ENCODE measurements at regions not wholly inside any gene's neighbourhood (a gene's known extent, or its start where the extent isn't known, plus 50 kb on each side); places are given as distances from the start of the nearest gene placed in this dataset.
A peak's percentile ranks its signal among the peaks of the same experiment; 100 is the strongest.
"Not testable (repeated sequence)": the region's sequence is repeated elsewhere in the genome, so short reads cannot be mapped to it uniquely, and the experiment has no call there.

GRCh38 chr17:6373599-6373998 lies 61.3 kb downstream of the AIPL1 start:
- WGBS (ENCODE audit: insufficient coverage, insufficient read length), result no CpG with 5 or more reads among the region's 4 CpGs
- H3K27me3 ChIP-seq (ENCODE audit: control insufficient read depth, insufficient read depth, low read length); H3K4me3 ChIP-seq (ENCODE audit: low read length); H3K4me1 ChIP-seq (ENCODE audit: control insufficient read depth, insufficient read depth, low read length); H3K36me3 ChIP-seq (ENCODE audit: control insufficient read depth, insufficient read depth, low read length); H3K27ac ChIP-seq (ENCODE audit: low read length); DNase-seq (ENCODE audit: low read depth, low spot score); H3K9me3 ChIP-seq (ENCODE audit: control insufficient read depth, insufficient read depth, low read length): not testable (repeated sequence)

- DNase-seq (ENCODE audit: low read depth, low spot score), result no peak
- WGBS (ENCODE audit: insufficient coverage, insufficient read length), result no CpG with 5 or more reads among the region's 2 CpGs
- H3K36me3 ChIP-seq (ENCODE audit: control insufficient read depth, insufficient read depth, low read length), result no peaks in the 10 kb centered on the region
- no peak overlapping the region for H3K27ac ChIP-seq (ENCODE audit: low read length)
- no peaks in the 10 kb centered on the region for H3K27me3 ChIP-seq (ENCODE audit: control insufficient read depth, insufficient read depth, low read length)
- no peaks in the 10 kb centered on the region for H3K4me1 ChIP-seq (ENCODE audit: control insufficient read depth, insufficient read depth, low read length)
- no peak overlapping the region for H3K4me3 ChIP-seq (ENCODE audit: low read length)
- H3K9me3 ChIP-seq (ENCODE audit: control insufficient read depth, insufficient read depth, low read length), result no peaks in the 10 kb centered on the region
These were observed 68.7 kb downstream of the AIPL1 start for GRCh38 chr17:6366221-6366666.

- no peaks in the 10 kb centered on the region for H3K9me3 ChIP-seq (ENCODE audit: control insufficient read depth, insufficient read depth, low read length)
- DNase-seq (ENCODE audit: low read depth, low spot score), result no peak
- no peaks in the 10 kb centered on the region for H3K36me3 ChIP-seq (ENCODE audit: control insufficient read depth, insufficient read depth, low read length)
- H3K4me1 ChIP-seq (ENCODE audit: control insufficient read depth, insufficient read depth, low read length), result no peaks in the 10 kb centered on the region
- WGBS (ENCODE audit: insufficient coverage, insufficient read length), result no CpG with 5 or more reads among the region's 13 CpGs
- H3K27me3 ChIP-seq (ENCODE audit: control insufficient read depth, insufficient read depth, low read length), result no peaks in the 10 kb centered on the region
- no peak overlapping the region for H3K27ac ChIP-seq (ENCODE audit: low read length)
- no peak overlapping the region for H3K4me3 ChIP-seq (ENCODE audit: low read length)
These were observed 69.5 kb downstream of the AIPL1 start for GRCh38 chr17:6365200-6365943.

- WGBS (ENCODE audit: insufficient coverage, insufficient read length), result no CpG with 5 or more reads among the region's 5 CpGs
- DNase-seq (ENCODE audit: low read depth, low spot score), result peak; percentile 29
- H3K36me3 ChIP-seq (ENCODE audit: control insufficient read depth, insufficient read depth, low read length), result no peaks in the 10 kb centered on the region
- H3K4me3 ChIP-seq (ENCODE audit: low read length), result no peak overlapping the region
- H3K4me1 ChIP-seq (ENCODE audit: control insufficient read depth, insufficient read depth, low read length), result no peaks in the 10 kb centered on the region
- no peaks in the 10 kb centered on the region for H3K9me3 ChIP-seq (ENCODE audit: control insufficient read depth, insufficient read depth, low read length)
- no peaks in the 10 kb centered on the region for H3K27me3 ChIP-seq (ENCODE audit: control insufficient read depth, insufficient read depth, low read length)
- no peak overlapping the region for H3K27ac ChIP-seq (ENCODE audit: low read length)
These were observed 73.2 kb downstream of the AIPL1 start for GRCh38 chr17:6361733-6362132.

- no peak for DNase-seq (ENCODE audit: low read depth, low spot score)
- H3K27me3 ChIP-seq (ENCODE audit: control insufficient read depth, insufficient read depth, low read length), result no peaks in the 10 kb centered on the region
- no peaks in the 10 kb centered on the region for H3K4me1 ChIP-seq (ENCODE audit: control insufficient read depth, insufficient read depth, low read length)
- H3K4me3 ChIP-seq (ENCODE audit: low read length), result no peak overlapping the region
- H3K9me3 ChIP-seq (ENCODE audit: control insufficient read depth, insufficient read depth, low read length), result no peaks in the 10 kb centered on the region
- WGBS (ENCODE audit: insufficient coverage, insufficient read length), result no CpG with 5 or more reads among the region's 3 CpGs
- no peak overlapping the region for H3K27ac ChIP-seq (ENCODE audit: low read length)
- no peaks in the 10 kb centered on the region for H3K36me3 ChIP-seq (ENCODE audit: control insufficient read depth, insufficient read depth, low read length)
These were observed 76.8 kb downstream of the AIPL1 start for GRCh38 chr17:6358131-6358530.

- no peaks in the 10 kb centered on the region for H3K4me1 ChIP-seq (ENCODE audit: control insufficient read depth, insufficient read depth, low read length)
- H3K4me3 ChIP-seq (ENCODE audit: low read length), result no peak overlapping the region
- no peaks in the 10 kb centered on the region for H3K9me3 ChIP-seq (ENCODE audit: control insufficient read depth, insufficient read depth, low read length)
- no peaks in the 10 kb centered on the region for H3K36me3 ChIP-seq (ENCODE audit: control insufficient read depth, insufficient read depth, low read length)
- no peak overlapping the region for H3K27ac ChIP-seq (ENCODE audit: low read length)
- WGBS (ENCODE audit: insufficient coverage, insufficient read length), result no CpG with 5 or more reads among the region's 4 CpGs
- no peaks in the 10 kb centered on the region for H3K27me3 ChIP-seq (ENCODE audit: control insufficient read depth, insufficient read depth, low read length)
- DNase-seq (ENCODE audit: low read depth, low spot score), result no peak
These were observed 78.4 kb downstream of the AIPL1 start for GRCh38 chr17:6356562-6356961.

GRCh38 chr17:6355196-6355595 lies 79.7 kb downstream of the AIPL1 start:
- Histone ChIP-seq H3K36me3 (ENCODE audit: control insufficient read depth, insufficient read depth, low read length) (no peaks in the 10 kb centered on the region), H3K27me3 (ENCODE audit: control insufficient read depth, insufficient read depth, low read length) (no peaks in the 10 kb centered on the region), H3K4me3 (ENCODE audit: low read length) (no peak overlapping the region), H3K9me3 (ENCODE audit: control insufficient read depth, insufficient read depth, low read length) (no peaks in the 10 kb centered on the region), H3K27ac (ENCODE audit: low read length) (no peak overlapping the region), H3K4me1 (ENCODE audit: control insufficient read depth, insufficient read depth, low read length) (no peaks in the 10 kb centered on the region)
- DNase-seq (ENCODE audit: low read depth, low spot score), result no peak
- WGBS (ENCODE audit: insufficient coverage, insufficient read length), result no CpG with 5 or more reads among the region's 3 CpGs

GRCh38 chr17:6352801-6353560 lies 81.9 kb downstream of the AIPL1 start:
- WGBS (ENCODE audit: insufficient coverage, insufficient read length), result no CpG with 5 or more reads among the region's 6 CpGs
- Histone ChIP-seq H3K4me3 (ENCODE audit: low read length) (no peak overlapping the region), H3K27me3 (ENCODE audit: control insufficient read depth, insufficient read depth, low read length) (no peaks in the 10 kb centered on the region), H3K9me3 (ENCODE audit: control insufficient read depth, insufficient read depth, low read length) (no peaks in the 10 kb centered on the region), H3K27ac (ENCODE audit: low read length) (no peak overlapping the region), H3K4me1 (ENCODE audit: control insufficient read depth, insufficient read depth, low read length) (no peaks in the 10 kb centered on the region), H3K36me3 (ENCODE audit: control insufficient read depth, insufficient read depth, low read length) (no peaks in the 10 kb centered on the region)
- DNase-seq (ENCODE audit: low read depth, low spot score), result no peak

GRCh38 chr17:6352016-6352415 lies 82.9 kb downstream of the AIPL1 start:
- WGBS (ENCODE audit: insufficient coverage, insufficient read length), result no CpG with 5 or more reads among the region's 3 CpGs
- H3K4me3 ChIP-seq (ENCODE audit: low read length), result no peak overlapping the region
- no peak for DNase-seq (ENCODE audit: low read depth, low spot score)
- H3K27ac ChIP-seq (ENCODE audit: low read length), result no peak overlapping the region
- H3K9me3 ChIP-seq (ENCODE audit: control insufficient read depth, insufficient read depth, low read length), result no peaks in the 10 kb centered on the region
- H3K4me1 ChIP-seq (ENCODE audit: control insufficient read depth, insufficient read depth, low read length), result no peaks in the 10 kb centered on the region
- no peaks in the 10 kb centered on the region for H3K27me3 ChIP-seq (ENCODE audit: control insufficient read depth, insufficient read depth, low read length)
- H3K36me3 ChIP-seq (ENCODE audit: control insufficient read depth, insufficient read depth, low read length), result no peaks in the 10 kb centered on the region

- Histone ChIP-seq H3K4me1 (ENCODE audit: control insufficient read depth, insufficient read depth, low read length) (no peaks in the 10 kb centered on the region), H3K9me3 (ENCODE audit: control insufficient read depth, insufficient read depth, low read length) (no peaks in the 10 kb centered on the region), H3K4me3 (ENCODE audit: low read length) (no peak overlapping the region), H3K36me3 (ENCODE audit: control insufficient read depth, insufficient read depth, low read length) (no peaks in the 10 kb centered on the region), H3K27ac (ENCODE audit: low read length) (no peak overlapping the region), H3K27me3 (ENCODE audit: control insufficient read depth, insufficient read depth, low read length) (no peaks in the 10 kb centered on the region)
- no CpG with 5 or more reads among the region's 5 CpGs for WGBS (ENCODE audit: insufficient coverage, insufficient read length)
- DNase-seq (ENCODE audit: low read depth, low spot score), result no peak
These were observed 84.1 kb downstream of the AIPL1 start for GRCh38 chr17:6350806-6351205.
